SU-DHL-6 (cell line): ENCODE measurements at regions not wholly inside any gene's neighbourhood (a gene's known extent, or its start where the extent isn't known, plus 50 kb on each side); places are given as distances from the start of the nearest gene placed in this dataset.

Experiments used
- H2AFZ ChIP-seq: fragments of 200-600 bp; sonication (generic); 2 replicates; pipeline ENCODE4 v1.6.1; 2014; ENCODE audit warnings: low read depth, mild to moderate bottlenecking, moderate library complexity, mixed read lengths, antibody characterized with exemption, low read length; ENCODE audit not compliant: severe bottlenecking
- H3F3A ChIP-seq: fragments of 200-600 bp; shearing (Covaris generic); 2 replicates; pipeline ENCODE4 v1.6.0; 2016; ENCODE audit warnings: antibody characterized with exemption, mild to moderate bottlenecking; ENCODE audit not compliant: insufficient read depth
- H3K27ac ChIP-seq: fragments of 200-600 bp; sonication (generic); 2 replicates; pipeline ENCODE4 v1.5.1; 2016; ENCODE audit warnings: low read depth, mild to moderate bottlenecking, low read length, moderate library complexity, mixed read lengths
- H3K27me3 ChIP-seq: fragments of 200-600 bp; sonication (generic), shearing (Covaris generic); 2 replicates; pipeline ENCODE4 v1.6.0; 2014; ENCODE audit warnings: mild to moderate bottlenecking, low read length
- H3K36me3 ChIP-seq: fragments of 200-600 bp; sonication (generic); 2 replicates; pipeline ENCODE4 v1.6.1; 2014; ENCODE audit warnings: mild to moderate bottlenecking, low read length, mixed read lengths
- H3K4me2 ChIP-seq: fragments of 300-600, 200-600 bp; shearing (Covaris generic), sonication (generic); 2 replicates; pipeline ENCODE4 v1.6.0; 2014; ENCODE audit warnings: low read length, low read depth, mild to moderate bottlenecking; ENCODE audit not compliant: poor library complexity, severe bottlenecking
- H3K4me3 ChIP-seq: fragments of 200-600 bp; sonication (generic); 2 replicates; pipeline ENCODE4 v1.5.1; 2014; ENCODE audit warnings: antibody characterized with exemption, low read length, mild to moderate bottlenecking, mixed read lengths; ENCODE audit not compliant: insufficient read depth, poor library complexity, severe bottlenecking
- H3K79me2 ChIP-seq: fragments of 200-600 bp; sonication (generic); 2 replicates; pipeline ENCODE4 v1.6.1; 2014; ENCODE audit warnings: mild to moderate bottlenecking, low read length, moderate library complexity; ENCODE audit not compliant: insufficient read depth
- H3K9ac ChIP-seq: fragments of 200-600 bp; sonication (generic); 2 replicates; pipeline ENCODE4 v1.7.0; 2014; ENCODE audit warnings: mild to moderate bottlenecking, low read length
- H3K9me2 ChIP-seq: fragments of 200-600 bp; sonication (generic); replicated peaks from 2 replicates; pipeline ENCODE4 v1.6.1; 2014; ENCODE audit warnings: low read length; ENCODE audit not compliant: insufficient read depth
- H3K9me3 ChIP-seq: fragments of 200-600 bp; sonication (generic); 2 replicates; pipeline ENCODE4 v1.6.1; 2014; ENCODE audit warnings: low read length, mixed read lengths; ENCODE audit not compliant: insufficient read depth
- H4K20me1 ChIP-seq: fragments of 200-600 bp; sonication (generic); 2 replicates; pipeline ENCODE4 v1.6.1; 2014; ENCODE audit warnings: low read depth, mild to moderate bottlenecking, antibody characterized with exemption, low read length, moderate library complexity, mixed read lengths
- EZH2phosphoT487 ChIP-seq: fragments of 200-600 bp; sonication (generic), shearing (Covaris generic); conservative IDR thresholded peaks from 2 replicates; pipeline ENCODE4 v1.6.1; 2018; ENCODE audit warnings: mild to moderate bottlenecking, antibody characterized with exemption, low read length, moderate library complexity, mixed read lengths
- TF ChIP-seq, protein P1 (sequence below): fragments of 200-600 bp; sonication (generic); IDR thresholded peaks from one replicate; pipeline ENCODE4 v1.5.1; 2017; ENCODE audit warnings: antibody characterized with exemption, mild to moderate bottlenecking, low read length, moderate library complexity; ENCODE audit not compliant: insufficient read depth, poor library complexity, severe bottlenecking

DNA sequence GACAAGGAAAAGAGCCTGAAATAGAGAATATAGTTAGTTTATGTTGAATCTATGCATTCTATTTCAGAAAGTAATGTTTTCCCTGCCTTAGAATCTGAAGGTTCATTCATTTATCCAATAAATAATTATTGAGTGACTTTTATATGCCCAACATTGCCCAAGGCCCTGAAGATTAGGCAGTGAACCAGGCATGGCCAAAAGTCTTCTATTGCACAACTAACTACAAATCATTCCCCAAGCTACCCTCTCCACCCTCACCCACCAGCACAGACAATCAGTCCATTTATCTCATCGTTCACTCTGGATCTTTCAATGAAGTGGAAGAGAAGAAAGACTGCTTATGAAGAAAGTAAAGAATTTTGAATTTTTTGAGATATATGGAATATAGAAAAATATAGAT, 268.4 kb downstream of the PLK2 start:
- H2AFZ ChIP-seq = no peak overlapping the region
- no peak overlapping the region for H3K4me3 ChIP-seq
- no peaks in the 10 kb centered on the region for H3K36me3 ChIP-seq
- no peaks in the 10 kb centered on the region for H4K20me1 ChIP-seq
- H3K9me2 ChIP-seq = no peaks in the 10 kb centered on the region
- H3F3A ChIP-seq = no peaks in the 10 kb centered on the region
- H3K9me3 ChIP-seq = no peaks in the 10 kb centered on the region
- no peak overlapping the region for H3K9ac ChIP-seq
- TF ChIP-seq, protein P1, sequence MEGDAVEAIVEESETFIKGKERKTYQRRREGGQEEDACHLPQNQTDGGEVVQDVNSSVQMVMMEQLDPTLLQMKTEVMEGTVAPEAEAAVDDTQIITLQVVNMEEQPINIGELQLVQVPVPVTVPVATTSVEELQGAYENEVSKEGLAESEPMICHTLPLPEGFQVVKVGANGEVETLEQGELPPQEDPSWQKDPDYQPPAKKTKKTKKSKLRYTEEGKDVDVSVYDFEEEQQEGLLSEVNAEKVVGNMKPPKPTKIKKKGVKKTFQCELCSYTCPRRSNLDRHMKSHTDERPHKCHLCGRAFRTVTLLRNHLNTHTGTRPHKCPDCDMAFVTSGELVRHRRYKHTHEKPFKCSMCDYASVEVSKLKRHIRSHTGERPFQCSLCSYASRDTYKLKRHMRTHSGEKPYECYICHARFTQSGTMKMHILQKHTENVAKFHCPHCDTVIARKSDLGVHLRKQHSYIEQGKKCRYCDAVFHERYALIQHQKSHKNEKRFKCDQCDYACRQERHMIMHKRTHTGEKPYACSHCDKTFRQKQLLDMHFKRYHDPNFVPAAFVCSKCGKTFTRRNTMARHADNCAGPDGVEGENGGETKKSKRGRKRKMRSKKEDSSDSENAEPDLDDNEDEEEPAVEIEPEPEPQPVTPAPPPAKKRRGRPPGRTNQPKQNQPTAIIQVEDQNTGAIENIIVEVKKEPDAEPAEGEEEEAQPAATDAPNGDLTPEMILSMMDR = no peak
- TF ChIP-seq EZH2phosphoT487 = no peak
- no peak overlapping the region for H3K27ac ChIP-seq
- H3K27me3 ChIP-seq = no peaks in the 10 kb centered on the region
- H3K79me2 ChIP-seq = no peaks in the 10 kb centered on the region
- no peak overlapping the region for H3K4me2 ChIP-seq

DNA sequence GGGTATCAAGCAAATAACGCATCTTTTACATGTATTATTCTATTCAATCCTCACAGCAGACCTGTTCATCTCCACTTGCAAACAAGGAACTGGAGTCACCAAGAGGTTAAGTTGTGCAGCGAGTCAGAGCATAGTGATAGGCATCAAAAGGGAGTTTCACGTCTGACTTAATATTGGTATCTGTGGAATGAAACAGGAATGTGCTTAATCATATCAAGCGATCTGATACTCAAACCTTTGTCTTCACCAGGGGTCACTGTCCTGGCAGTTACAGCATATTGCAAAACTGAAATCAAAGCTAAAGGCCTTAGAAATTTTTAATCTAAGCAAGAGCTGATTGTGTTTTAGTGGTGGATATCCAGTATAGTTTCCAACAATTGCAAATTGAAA, 271.6 kb downstream of the PLK2 start:
- Histone ChIP-seq H3K27me3 (no peaks in the 10 kb centered on the region), H3K27ac (no peak overlapping the region), H3K9me2 (no peaks in the 10 kb centered on the region), H3F3A (no peaks in the 10 kb centered on the region), H3K9ac (no peak overlapping the region), H4K20me1 (no peaks in the 10 kb centered on the region), H3K36me3 (no peaks in the 10 kb centered on the region), H3K9me3 (no peaks in the 10 kb centered on the region), H3K4me2 (no peak overlapping the region), H3K79me2 (no peaks in the 10 kb centered on the region), H3K4me3 (no peak overlapping the region), H2AFZ (no peak overlapping the region)
- no peak for TF ChIP-seq EZH2phosphoT487
- TF ChIP-seq, protein P1 = no peak

DNA sequence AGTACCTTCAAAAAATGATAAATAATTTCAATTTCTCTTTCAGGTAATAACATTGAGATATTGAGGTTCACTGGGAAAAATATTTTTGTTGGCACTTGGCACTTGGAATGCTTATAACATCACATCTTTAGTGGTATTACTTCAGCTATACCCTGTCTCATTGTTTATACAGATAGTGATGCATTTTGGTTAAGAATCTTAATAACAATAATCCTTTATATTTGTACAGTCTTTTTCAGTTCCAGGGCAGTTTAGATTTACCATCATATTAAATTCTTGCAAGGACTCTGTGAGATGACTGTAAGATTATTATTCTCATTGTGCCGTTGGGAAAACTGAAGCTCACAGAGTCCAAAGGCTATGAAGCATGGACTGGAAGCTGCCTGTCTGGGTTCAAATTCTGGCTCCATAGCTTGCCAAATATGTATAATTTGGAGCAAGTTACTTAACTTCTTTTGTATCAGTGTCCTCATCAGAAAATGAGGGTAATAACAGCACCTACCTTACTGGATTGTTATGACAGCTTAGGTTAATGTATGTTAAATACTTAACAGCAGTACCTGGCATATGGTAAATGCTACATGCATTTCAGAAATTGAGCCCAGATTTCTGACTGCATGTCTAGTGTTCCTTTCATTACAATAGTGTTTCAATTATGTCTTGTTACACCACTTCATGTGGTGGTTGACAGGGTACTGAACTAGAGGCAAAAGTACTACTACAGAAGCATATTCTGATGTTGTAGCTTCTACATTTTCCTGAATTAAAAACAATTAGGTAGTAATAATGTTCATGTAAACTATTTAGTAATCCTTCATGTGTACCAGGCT, 272.2 kb downstream of the PLK2 start:
- Histone ChIP-seq H3F3A (no peaks in the 10 kb centered on the region), H2AFZ (no peak overlapping the region), H4K20me1 (no peaks in the 10 kb centered on the region), H3K9me3 (no peaks in the 10 kb centered on the region), H3K4me3 (no peak overlapping the region), H3K9me2 (no peaks in the 10 kb centered on the region), H3K4me2 (no peak overlapping the region), H3K36me3 (no peaks in the 10 kb centered on the region), H3K27me3 (no peaks in the 10 kb centered on the region), H3K27ac (no peak overlapping the region), H3K79me2 (no peaks in the 10 kb centered on the region), H3K9ac (no peak overlapping the region)
- no peak for TF ChIP-seq EZH2phosphoT487
- TF ChIP-seq, protein P1 = no peak
